HG03175 (cell line): ENCODE measurements at regions not wholly inside any gene's neighbourhood (a gene's known extent, or its start where the extent isn't known, plus 50 kb on each side); places are given as distances from the start of the nearest gene placed in this dataset.
"Not testable (repeated sequence)": the region's sequence is repeated elsewhere in the genome, so short reads cannot be mapped to it uniquely, and the experiment has no call there.

Source experiments
- ATAC-seq: cut with Tn5 transposase; IDR thresholded peaks from one replicate; pipeline ENCODE4 v1.9.1; 2021; ENCODE audit warnings: mild to moderate bottlenecking, moderate library complexity; ENCODE audit not compliant: unreplicated experiment

- no peak for ATAC-seq
These were observed 109.6 kb upstream of the COBL start for GRCh38 chr7:51426163-51426562.

- not testable (repeated sequence) for ATAC-seq
These were observed 93.3 kb upstream of the COBL start for GRCh38 chr7:51409934-51410333.

GRCh38 chr7:51397608-51398007 lies 81.0 kb upstream of the COBL start:
- not testable (repeated sequence) for ATAC-seq

GRCh38 chr7:51393003-51393402 lies 76.4 kb upstream of the COBL start:
- not testable (repeated sequence) for ATAC-seq

GRCh38 chr7:51389952-51390351 lies 73.3 kb upstream of the COBL start:
- ATAC-seq = not testable (repeated sequence)

- not testable (repeated sequence) for ATAC-seq
These were observed 72.7 kb upstream of the COBL start for GRCh38 chr7:51389216-51389812.

- ATAC-seq = not testable (repeated sequence)
These were observed 71.6 kb upstream of the COBL start for GRCh38 chr7:51388241-51388640.

- ATAC-seq = not testable (repeated sequence)
These were observed 70.4 kb upstream of the COBL start for GRCh38 chr7:51386806-51387568.

GRCh38 chr7:51386184-51386583 lies 69.6 kb upstream of the COBL start:
- ATAC-seq = not testable (repeated sequence)

- not testable (repeated sequence) for ATAC-seq
These were observed 65.6 kb upstream of the COBL start for GRCh38 chr7:51382243-51382642.

- no peak for ATAC-seq
These were observed 59.9 kb upstream of the COBL start for GRCh38 chr7:51376420-51377092.

- no peak for ATAC-seq
These were observed 58.3 kb upstream of the COBL start for GRCh38 chr7:51374936-51375335.

GRCh38 chr7:51373607-51374006 lies 57.0 kb upstream of the COBL start:
- ATAC-seq = not testable (repeated sequence)

GRCh38 chr7:51369746-51370145 lies 53.1 kb upstream of the COBL start:
- no peak for ATAC-seq

GRCh38 chr7:51369228-51369627 lies 52.6 kb upstream of the COBL start:
- ATAC-seq = not testable (repeated sequence)

GRCh38 chr7:51368334-51368733 lies 51.7 kb upstream of the COBL start:
- no peak for ATAC-seq

GRCh38 chr7:51367614-51367968 lies 51.0 kb upstream of the COBL start:
- no peak for ATAC-seq

- ATAC-seq = no peak
These were observed 50.5 kb upstream of the COBL start for GRCh38 chr7:51366930-51367613.
